Muscle of leg (tissue), 3 donors: ENCODE measurements at regions not wholly inside any gene's neighbourhood (a gene's known extent, or its start where the extent isn't known, plus 50 kb on each side); places are given as distances from the start of the nearest gene placed in this dataset.

ENCODE experiments used
- DNase-seq: peaks from one replicate; pipeline ENCODE4 v3.0.0; 2013
- H3K27ac ChIP-seq: one replicate; pipeline ENCODE4 v1.5.1; 2013; ENCODE audit warnings: mild to moderate bottlenecking, low read length, control low read depth
- H3K27me3 ChIP-seq: one replicate; pipeline ENCODE4 v1.6.1; 2013; ENCODE audit warnings: low read length; ENCODE audit not compliant: control insufficient read depth, insufficient read depth
- H3K36me3 ChIP-seq: one replicate; pipeline ENCODE4 v1.6.1; 2013; ENCODE audit warnings: low read length; ENCODE audit not compliant: control insufficient read depth, insufficient read depth
- H3K4me1 ChIP-seq: one replicate; pipeline ENCODE4 v1.6.1; 2013; ENCODE audit warnings: low read length; ENCODE audit not compliant: control insufficient read depth, insufficient read depth
- H3K4me3 ChIP-seq: one replicate; pipeline ENCODE4 v1.5.1; 2013; ENCODE audit warnings: low read length, control low read depth
- H3K9me3 ChIP-seq: replicated peaks from 2 replicates; pipeline ENCODE4 v1.6.1; 2013; ENCODE audit warnings: low read depth, low read length; ENCODE audit not compliant: control insufficient read depth
- WGBS: methylation state at CpG from one replicate; pipeline ENCODE4 v1.1.5; 2013; ENCODE audit warnings: missing lambda C conversion rate; ENCODE audit not compliant: insufficient coverage; 5-methylcytosine and 5-hydroxymethylcytosine counted together

- DNase-seq, result no peak
- H3K4me3 ChIP-seq, result no peak overlapping the region
- WGBS, result 74% methylated on average over 4 of the region's 7 CpGs
Observed at GRCh38 chr2:234570476-234570875, 73.6 kb upstream of the ARL4C start.

GRCh38 chr2:234569776-234570430, 73.0 kb upstream of the ARL4C start:
- H3K36me3 ChIP-seq, result no peaks in the 10 kb centered on the region
- DNase-seq, result no peak
- H3K4me3 ChIP-seq, result no peak overlapping the region
- WGBS, result 58% methylated on average over 2 of the region's 3 CpGs
- H3K9me3 ChIP-seq, result no peaks in the 10 kb centered on the region
- H3K4me1 ChIP-seq, result no peaks in the 10 kb centered on the region
- H3K27ac ChIP-seq, result no peak overlapping the region
- no peaks in the 10 kb centered on the region for H3K27me3 ChIP-seq

More at GRCh38 chr2:234570476-234570875, 73.6 kb upstream of the ARL4C start:
- no peak overlapping the region for H3K27ac ChIP-seq
- no peaks in the 10 kb centered on the region for H3K27me3 ChIP-seq
- no peaks in the 10 kb centered on the region for H3K9me3 ChIP-seq
- no peaks in the 10 kb centered on the region for H3K36me3 ChIP-seq
- H3K4me1 ChIP-seq, result no peaks in the 10 kb centered on the region

- no peaks in the 10 kb centered on the region for H3K36me3 ChIP-seq
- no peak for DNase-seq
- H3K27me3 ChIP-seq, result no peaks in the 10 kb centered on the region
- H3K4me3 ChIP-seq, result no peak overlapping the region
- no peaks in the 10 kb centered on the region for H3K4me1 ChIP-seq
- H3K9me3 ChIP-seq, result no peaks in the 10 kb centered on the region
- H3K27ac ChIP-seq, result no peak overlapping the region
- whole genome bisulfite sequencing, result no CpG with 5 or more reads among the region's 2 CpGs
Observed at GRCh38 chr2:234566622-234567021, 69.7 kb upstream of the ARL4C start.

GRCh38 chr2:234565842-234566619, 69.2 kb upstream of the ARL4C start:
- H3K27ac ChIP-seq, result no peak overlapping the region
- no peaks in the 10 kb centered on the region for H3K9me3 ChIP-seq
- WGBS, result 79% methylated on average over 7 of the region's 10 CpGs
- no peaks in the 10 kb centered on the region for H3K36me3 ChIP-seq
- no peaks in the 10 kb centered on the region for H3K4me1 ChIP-seq
- H3K4me3 ChIP-seq, result no peak overlapping the region
- DNase-seq, result no peak
- no peaks in the 10 kb centered on the region for H3K27me3 ChIP-seq

- no peaks in the 10 kb centered on the region for H3K9me3 ChIP-seq
- no peak overlapping the region for H3K27ac ChIP-seq
- no peak overlapping the region for H3K4me3 ChIP-seq
- DNase-seq, result no peak
- no peaks in the 10 kb centered on the region for H3K27me3 ChIP-seq
- WGBS, result no CpG with 5 or more reads among the region's 1 CpG
- H3K36me3 ChIP-seq, result no peaks in the 10 kb centered on the region
- no peaks in the 10 kb centered on the region for H3K4me1 ChIP-seq
Observed at GRCh38 chr2:234565201-234565600, 68.3 kb upstream of the ARL4C start.

- no CpG with 5 or more reads among the region's 2 CpGs for whole genome bisulfite sequencing
- no peaks in the 10 kb centered on the region for H3K27me3 ChIP-seq
- peak; percentile 61 for DNase-seq
Observed at GRCh38 chr2:234564699-234565098, 67.8 kb upstream of the ARL4C start.

GRCh38 chr2:234559609-234560008, 62.7 kb upstream of the ARL4C start:
- Histone ChIP-seq H3K27me3 (no peaks in the 10 kb centered on the region), H3K4me3 (no peak overlapping the region), H3K36me3 (no peaks in the 10 kb centered on the region), H3K9me3 (no peaks in the 10 kb centered on the region), H3K27ac (no peak overlapping the region), H3K4me1 (peaks cover 2% of the 10 kb centered on the region)
- WGBS, result 77% methylated on average over 4 of the region's 5 CpGs
- no peak for DNase-seq

More at GRCh38 chr2:234564699-234565098, 67.8 kb upstream of the ARL4C start:
- Histone ChIP-seq H3K27ac (no peak overlapping the region), H3K9me3 (no peaks in the 10 kb centered on the region), H3K4me1 (no peaks in the 10 kb centered on the region), H3K36me3 (no peaks in the 10 kb centered on the region), H3K4me3 (no peak overlapping the region)

GRCh38 chr2:234558642-234559041, 61.8 kb upstream of the ARL4C start:
- Histone ChIP-seq H3K9me3 (no peaks in the 10 kb centered on the region), H3K4me3 (no peak overlapping the region), H3K4me1 (peaks cover 2% of the 10 kb centered on the region), H3K36me3 (no peaks in the 10 kb centered on the region), H3K27me3 (no peaks in the 10 kb centered on the region), H3K27ac (no peak overlapping the region)
- 100% methylated on average over 3 of the region's 4 CpGs for WGBS
- no peak for DNase-seq

- H3K27ac ChIP-seq, result no peak overlapping the region
- WGBS, result no CpG with 5 or more reads among the region's 5 CpGs
- H3K9me3 ChIP-seq, result no peaks in the 10 kb centered on the region
- H3K4me1 ChIP-seq, result peaks cover 2% of the 10 kb centered on the region
- no peaks in the 10 kb centered on the region for H3K36me3 ChIP-seq
- DNase-seq, result no peak
- no peaks in the 10 kb centered on the region for H3K27me3 ChIP-seq
- H3K4me3 ChIP-seq, result no peak overlapping the region
Observed at GRCh38 chr2:234556848-234557573, 60.1 kb upstream of the ARL4C start.

GRCh38 chr2:234555616-234556249, 58.9 kb upstream of the ARL4C start:
- H3K4me1 ChIP-seq, result peaks cover 2% of the 10 kb centered on the region
- H3K27ac ChIP-seq, result no peak overlapping the region
- H3K4me3 ChIP-seq, result no peak overlapping the region
- no peaks in the 10 kb centered on the region for H3K9me3 ChIP-seq
- peak; percentile 40 for DNase-seq
- no peaks in the 10 kb centered on the region for H3K27me3 ChIP-seq
- no peaks in the 10 kb centered on the region for H3K36me3 ChIP-seq
- WGBS, result 76% methylated on average over 8 of the region's 9 CpGs
